ENCODE measurements at regions not wholly inside any gene's neighbourhood (a gene's known extent, or its start where the extent isn't known, plus 50 kb on each side); places are given as distances from the start of the nearest gene placed in this dataset.

DNA sequence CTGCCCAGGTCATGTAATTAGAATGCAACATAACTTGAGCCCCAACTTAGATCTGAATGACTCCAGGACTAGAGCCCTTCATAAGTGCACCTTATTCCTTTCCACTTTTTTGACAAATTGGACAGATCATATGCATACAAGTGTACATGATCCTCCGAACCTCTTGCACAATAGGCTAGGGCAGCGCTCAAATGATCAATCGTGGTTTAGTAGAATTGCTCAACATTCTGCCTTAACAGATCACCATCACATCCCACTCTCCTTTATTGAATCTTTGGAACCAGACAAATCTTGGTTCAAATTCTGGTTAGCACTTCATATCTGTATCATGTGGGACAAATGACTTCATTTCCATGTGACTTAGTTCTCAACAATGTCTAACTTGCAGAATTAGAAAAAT, 106.8 kb upstream of the CDIN1 start:
- H3K4me1 ChIP-seq (ENCODE audit: control insufficient read depth, low read length), result no peaks in the 10 kb centered on the region
- no peaks in the 10 kb centered on the region for H3K36me3 ChIP-seq (ENCODE audit: control insufficient read depth, low read length)
- H3K79me2 ChIP-seq (ENCODE audit: control insufficient read depth, low read length), result no peaks in the 10 kb centered on the region
- no peak overlapping the region for H3K4me2 ChIP-seq (ENCODE audit: low read length)
- H3K9me3 ChIP-seq (ENCODE audit: control insufficient read depth, insufficient read depth, low read length), result no peaks in the 10 kb centered on the region
- H4K20me1 ChIP-seq (ENCODE audit: control insufficient read depth, insufficient read depth, low read depth, low read length), result no peaks in the 10 kb centered on the region
- no peaks in the 10 kb centered on the region for H3K9me2 ChIP-seq (replicated peaks; ENCODE audit: control insufficient read depth, low read length)
- TF ChIP-seq EZH2phosphoT487 (IDR thresholded peaks at IDR 0.05; ENCODE audit: borderline replicate concordance, low read length), result no peak
- TF ChIP-seq, protein P1, sequence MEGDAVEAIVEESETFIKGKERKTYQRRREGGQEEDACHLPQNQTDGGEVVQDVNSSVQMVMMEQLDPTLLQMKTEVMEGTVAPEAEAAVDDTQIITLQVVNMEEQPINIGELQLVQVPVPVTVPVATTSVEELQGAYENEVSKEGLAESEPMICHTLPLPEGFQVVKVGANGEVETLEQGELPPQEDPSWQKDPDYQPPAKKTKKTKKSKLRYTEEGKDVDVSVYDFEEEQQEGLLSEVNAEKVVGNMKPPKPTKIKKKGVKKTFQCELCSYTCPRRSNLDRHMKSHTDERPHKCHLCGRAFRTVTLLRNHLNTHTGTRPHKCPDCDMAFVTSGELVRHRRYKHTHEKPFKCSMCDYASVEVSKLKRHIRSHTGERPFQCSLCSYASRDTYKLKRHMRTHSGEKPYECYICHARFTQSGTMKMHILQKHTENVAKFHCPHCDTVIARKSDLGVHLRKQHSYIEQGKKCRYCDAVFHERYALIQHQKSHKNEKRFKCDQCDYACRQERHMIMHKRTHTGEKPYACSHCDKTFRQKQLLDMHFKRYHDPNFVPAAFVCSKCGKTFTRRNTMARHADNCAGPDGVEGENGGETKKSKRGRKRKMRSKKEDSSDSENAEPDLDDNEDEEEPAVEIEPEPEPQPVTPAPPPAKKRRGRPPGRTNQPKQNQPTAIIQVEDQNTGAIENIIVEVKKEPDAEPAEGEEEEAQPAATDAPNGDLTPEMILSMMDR (IDR thresholded peaks at IDR 0.05; ENCODE audit: low read depth, low read length, poor library complexity, severe bottlenecking), result no peak
- no peak overlapping the region for H3K27ac ChIP-seq (ENCODE audit: low read depth, low read length)
- no peaks in the 10 kb centered on the region for H3K27me3 ChIP-seq (ENCODE audit: control insufficient read depth, low read length)
- no peak overlapping the region for H3K4me3 ChIP-seq (ENCODE audit: low read length)
- no peaks in the 10 kb centered on the region for H3F3A ChIP-seq (ENCODE audit: control insufficient read depth, insufficient read depth)

DNA sequence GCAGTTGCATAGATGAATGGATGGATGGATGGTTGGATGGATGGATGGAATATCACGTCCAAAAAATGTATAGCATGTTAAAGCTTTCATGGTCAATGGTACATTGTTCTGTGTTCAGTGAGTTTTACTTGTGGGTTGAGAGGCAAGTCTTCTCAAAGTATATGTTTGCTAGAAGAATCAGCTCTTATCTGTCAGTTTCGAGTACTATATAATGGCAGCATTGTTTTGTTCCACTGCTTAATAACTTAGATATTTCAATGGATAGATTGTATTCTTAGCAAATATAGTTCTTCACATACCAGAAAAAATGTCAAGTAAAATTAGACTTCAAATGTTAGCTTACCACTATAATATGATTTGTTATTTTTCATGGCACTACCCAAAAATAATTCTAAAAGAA, 100.9 kb upstream of the CDIN1 start:
- Histone ChIP-seq H3K4me1 (ENCODE audit: control insufficient read depth, low read length) (no peaks in the 10 kb centered on the region), H3K27ac (ENCODE audit: low read depth, low read length) (no peak overlapping the region), H3K36me3 (ENCODE audit: control insufficient read depth, low read length) (no peaks in the 10 kb centered on the region), H3K9me3 (ENCODE audit: control insufficient read depth, insufficient read depth, low read length) (no peaks in the 10 kb centered on the region), H3K79me2 (ENCODE audit: control insufficient read depth, low read length) (no peaks in the 10 kb centered on the region), H3K4me2 (ENCODE audit: low read length) (no peak overlapping the region), H3K27me3 (ENCODE audit: control insufficient read depth, low read length) (no peaks in the 10 kb centered on the region), H4K20me1 (ENCODE audit: control insufficient read depth, insufficient read depth, low read depth, low read length) (no peaks in the 10 kb centered on the region), H3K4me3 (ENCODE audit: low read length) (no peak overlapping the region), H3K9me2 (replicated peaks; ENCODE audit: control insufficient read depth, low read length) (no peaks in the 10 kb centered on the region), H3F3A (ENCODE audit: control insufficient read depth, insufficient read depth) (no peaks in the 10 kb centered on the region)
- TF ChIP-seq, protein P1 (IDR thresholded peaks at IDR 0.05; ENCODE audit: low read depth, low read length, poor library complexity, severe bottlenecking), result no peak
- TF ChIP-seq EZH2phosphoT487 (IDR thresholded peaks at IDR 0.05; ENCODE audit: borderline replicate concordance, low read length), result no peak

GRCh38 chr15:36479200-36479896, 100.1 kb upstream of the CDIN1 start:
- no peaks in the 10 kb centered on the region for H4K20me1 ChIP-seq (ENCODE audit: control insufficient read depth, insufficient read depth, low read depth, low read length)
- no peaks in the 10 kb centered on the region for H3K4me1 ChIP-seq (ENCODE audit: control insufficient read depth, low read length)
- H3K9me3 ChIP-seq (ENCODE audit: control insufficient read depth, insufficient read depth, low read length), result no peaks in the 10 kb centered on the region
- H3F3A ChIP-seq (ENCODE audit: control insufficient read depth, insufficient read depth), result no peaks in the 10 kb centered on the region
- no peaks in the 10 kb centered on the region for H3K36me3 ChIP-seq (ENCODE audit: control insufficient read depth, low read length)
- no peak overlapping the region for H3K27ac ChIP-seq (ENCODE audit: low read depth, low read length)
- no peak for TF ChIP-seq EZH2phosphoT487 (IDR thresholded peaks at IDR 0.05; ENCODE audit: borderline replicate concordance, low read length)
- TF ChIP-seq, protein P1 (IDR thresholded peaks at IDR 0.05; ENCODE audit: low read depth, low read length, poor library complexity, severe bottlenecking), result no peak
- no peak overlapping the region for H3K4me3 ChIP-seq (ENCODE audit: low read length)
- H3K27me3 ChIP-seq (ENCODE audit: control insufficient read depth, low read length), result no peaks in the 10 kb centered on the region
- no peaks in the 10 kb centered on the region for H3K9me2 ChIP-seq (replicated peaks; ENCODE audit: control insufficient read depth, low read length)
- no peaks in the 10 kb centered on the region for H3K79me2 ChIP-seq (ENCODE audit: control insufficient read depth, low read length)
- H3K4me2 ChIP-seq (ENCODE audit: low read length), result no peak overlapping the region
